C4-2B (cell line): ENCODE measurements at regions not wholly inside any gene's neighbourhood (a gene's known extent, or its start where the extent isn't known, plus 50 kb on each side); places are given as distances from the start of the nearest gene placed in this dataset.

ENCODE experiments used
- ZFX ChIP-seq: fragments of 450-650 bp; IDR thresholded peaks from 2 replicates; pipeline ENCODE4 v1.6.1; 2017
- TF ChIP-seq, protein P1 (sequence below): fragments of 450-650 bp; conservative IDR thresholded peaks from 2 replicates; pipeline ENCODE4 v1.5.1; 2017; ENCODE audit warnings: mild to moderate bottlenecking

DNA sequence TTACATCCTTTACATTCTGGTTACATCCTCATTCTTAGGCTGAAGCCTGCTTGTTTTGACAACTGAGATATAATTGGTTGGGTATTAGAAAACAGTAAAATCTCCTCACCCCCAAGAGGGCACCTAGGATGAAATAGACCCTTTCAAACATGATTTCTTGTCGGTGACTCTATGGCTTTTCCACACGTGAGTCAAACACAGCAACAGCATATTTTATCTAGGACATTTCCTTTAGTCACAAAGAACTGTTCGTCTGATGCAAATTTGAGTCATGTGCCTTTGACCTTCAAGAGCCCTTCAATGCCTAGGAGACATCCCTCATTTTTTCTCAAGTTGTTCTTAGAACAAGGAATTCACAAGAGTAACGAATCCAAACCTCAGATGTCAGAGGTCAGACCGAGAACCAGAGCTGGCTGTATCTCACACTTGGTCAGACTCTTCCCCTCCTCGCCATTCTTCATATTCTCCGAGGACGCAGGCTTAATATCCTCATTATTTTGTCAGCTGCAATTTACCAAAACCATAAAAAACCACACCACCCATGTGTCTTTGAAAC is 60.5 kb upstream of the ALKAL2 start:
- TF ChIP-seq, protein P1, sequence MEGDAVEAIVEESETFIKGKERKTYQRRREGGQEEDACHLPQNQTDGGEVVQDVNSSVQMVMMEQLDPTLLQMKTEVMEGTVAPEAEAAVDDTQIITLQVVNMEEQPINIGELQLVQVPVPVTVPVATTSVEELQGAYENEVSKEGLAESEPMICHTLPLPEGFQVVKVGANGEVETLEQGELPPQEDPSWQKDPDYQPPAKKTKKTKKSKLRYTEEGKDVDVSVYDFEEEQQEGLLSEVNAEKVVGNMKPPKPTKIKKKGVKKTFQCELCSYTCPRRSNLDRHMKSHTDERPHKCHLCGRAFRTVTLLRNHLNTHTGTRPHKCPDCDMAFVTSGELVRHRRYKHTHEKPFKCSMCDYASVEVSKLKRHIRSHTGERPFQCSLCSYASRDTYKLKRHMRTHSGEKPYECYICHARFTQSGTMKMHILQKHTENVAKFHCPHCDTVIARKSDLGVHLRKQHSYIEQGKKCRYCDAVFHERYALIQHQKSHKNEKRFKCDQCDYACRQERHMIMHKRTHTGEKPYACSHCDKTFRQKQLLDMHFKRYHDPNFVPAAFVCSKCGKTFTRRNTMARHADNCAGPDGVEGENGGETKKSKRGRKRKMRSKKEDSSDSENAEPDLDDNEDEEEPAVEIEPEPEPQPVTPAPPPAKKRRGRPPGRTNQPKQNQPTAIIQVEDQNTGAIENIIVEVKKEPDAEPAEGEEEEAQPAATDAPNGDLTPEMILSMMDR: no peak
- no peak for TF ChIP-seq ZFX
